ENCODE measurements at regions not wholly inside any gene's neighbourhood (a gene's known extent, or its start where the extent isn't known, plus 50 kb on each side); places are given as distances from the start of the nearest gene placed in this dataset.

GRCh38 chr3:182117583-182117982, 405.9 kb downstream of the SOX2 start:
- TF ChIP-seq CTCF (IDR thresholded peaks at IDR 0.05) (no peak), POLR2AphosphoS5 (IDR thresholded peaks at IDR 0.05) (no peak)

Measured in suprapubic skin (tissue), 3 donors.